DMS 273 (cell line): ENCODE measurements at regions not wholly inside any gene's neighbourhood (a gene's known extent, or its start where the extent isn't known, plus 50 kb on each side); places are given as distances from the start of the nearest gene placed in this dataset.

Experiments used
- DNase-seq: peaks from one replicate; lab custom pipeline; 2025; ENCODE audit not compliant: unreplicated experiment; lab: John Stamatoyannopoulos, UW

DNA sequence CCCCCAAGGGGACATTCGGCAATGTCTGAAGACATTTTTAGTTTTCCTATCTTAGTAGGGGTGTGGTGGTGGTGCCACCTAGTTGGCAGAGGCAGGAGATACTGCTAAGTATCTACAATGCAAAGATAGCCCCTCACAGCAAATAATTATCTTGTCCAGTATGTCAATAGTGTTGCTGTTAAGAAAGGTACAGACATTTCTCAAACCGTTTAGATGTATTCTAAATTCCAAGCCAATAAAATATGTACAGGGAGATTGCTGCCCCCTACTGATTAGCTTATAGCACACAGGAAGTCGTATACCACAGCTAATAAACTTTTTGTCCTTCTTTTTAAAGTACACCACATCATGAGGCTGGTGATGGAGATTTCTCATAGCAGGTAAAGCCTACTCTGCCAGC is 260.5 kb downstream of the TMA16 start:
- peak; percentile 22 for DNase-seq

- DNase-seq: no peak
These were observed 262.7 kb downstream of the TMA16 start for GRCh38 chr4:163757219-163757618.

DNA sequence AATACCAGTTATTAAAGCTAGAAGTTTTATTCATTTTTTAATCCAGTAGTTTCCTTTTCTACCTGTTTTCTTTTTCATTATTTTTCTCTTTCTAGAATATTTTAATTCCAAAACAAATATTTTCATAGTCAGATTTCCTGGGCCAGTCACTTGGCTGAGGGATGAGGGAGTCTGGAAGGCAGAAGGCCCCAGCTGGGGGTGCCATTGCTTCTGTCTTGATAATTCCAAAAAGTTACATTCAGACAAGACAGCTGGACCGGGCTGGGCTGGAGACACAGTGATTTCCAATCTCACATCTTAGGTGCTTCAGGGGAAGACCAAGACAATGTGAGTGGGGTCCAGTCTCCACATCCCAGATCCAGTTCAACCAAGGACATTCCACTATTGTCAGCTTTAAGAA is 263.5 kb downstream of the TMA16 start:
- peak; percentile 17 for DNase-seq

DNA sequence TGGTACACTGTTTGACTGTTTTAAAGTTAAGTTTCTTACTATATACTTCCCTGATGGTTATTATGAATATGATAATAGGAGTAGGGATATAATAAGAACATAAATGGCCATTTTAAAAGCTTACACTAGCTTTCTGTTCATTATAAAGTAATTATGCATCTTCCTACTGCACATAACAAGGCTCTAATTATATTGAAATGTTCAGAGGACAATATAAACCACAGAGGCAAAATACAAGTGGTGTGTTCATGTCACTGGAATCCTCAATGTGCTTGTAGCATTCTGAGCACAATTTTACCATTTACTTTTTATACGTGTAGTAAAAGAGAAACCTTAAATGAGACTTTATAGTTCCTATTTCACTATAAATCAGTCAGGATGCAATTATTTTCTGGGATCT is 268.3 kb downstream of the TMA16 start:
- DNase-seq: no peak

DNA sequence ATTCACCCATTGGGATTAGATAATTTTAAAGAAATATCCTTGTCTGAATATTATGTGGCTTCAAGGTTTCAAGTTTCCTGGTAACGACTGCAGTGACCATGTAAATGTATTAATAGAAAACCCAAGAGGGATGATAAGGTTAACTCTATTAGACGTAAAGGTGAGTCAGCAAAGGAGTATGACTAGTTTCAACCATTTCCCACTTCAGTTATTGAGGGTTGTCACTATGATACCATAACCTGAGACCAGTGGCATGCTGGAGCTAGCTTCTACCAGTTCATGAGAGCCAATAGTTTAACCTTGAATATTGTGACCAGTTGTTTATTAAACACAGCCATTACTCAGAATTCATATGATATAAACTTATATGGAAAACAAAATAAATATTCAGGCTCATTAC is 270.1 kb downstream of the TMA16 start:
- no peak for DNase-seq

DNA sequence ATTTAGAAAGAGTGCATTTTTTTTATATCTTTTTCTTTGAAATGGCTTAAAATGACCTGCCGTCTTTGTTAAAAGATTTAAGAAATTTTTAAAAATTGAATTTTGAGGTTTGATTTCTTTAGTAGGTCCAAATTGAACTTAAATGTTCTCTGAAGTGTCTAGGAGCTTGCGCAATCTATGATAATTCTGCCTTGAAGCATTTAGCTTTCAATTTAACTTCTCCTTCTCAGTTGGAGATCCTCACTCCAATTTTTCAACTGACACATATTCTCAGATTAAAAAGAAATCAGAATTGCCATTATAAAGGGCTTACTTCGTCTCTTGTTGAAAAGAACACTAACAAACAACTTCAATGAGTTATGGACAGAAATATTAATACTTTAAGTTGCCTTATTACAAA is 273.5 kb downstream of the TMA16 start:
- DNase-seq: no peak

DNA sequence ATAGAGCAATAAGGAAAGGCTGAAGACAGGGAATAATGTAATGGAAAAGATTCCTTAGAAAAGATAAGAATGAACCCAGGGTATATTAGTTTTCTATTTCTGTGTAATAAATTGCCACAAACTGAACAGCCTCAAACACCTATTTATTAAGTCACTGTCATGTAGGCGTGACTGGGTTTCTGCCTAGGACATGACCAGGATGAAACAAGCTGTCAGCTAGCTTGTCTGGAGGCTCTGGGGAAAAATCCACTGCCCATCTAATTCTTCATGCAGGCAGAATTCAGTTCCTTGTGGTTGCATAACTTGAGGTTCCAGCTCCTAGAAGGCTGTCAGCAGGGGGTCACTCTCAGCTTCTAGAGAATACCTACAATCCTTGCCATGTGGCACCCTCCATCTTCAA is 277.7 kb downstream of the TMA16 start:
- no peak for DNase-seq

- DNase-seq: no peak
These were observed 279.4 kb downstream of the TMA16 start for GRCh38 chr4:163773940-163774339.

DNA sequence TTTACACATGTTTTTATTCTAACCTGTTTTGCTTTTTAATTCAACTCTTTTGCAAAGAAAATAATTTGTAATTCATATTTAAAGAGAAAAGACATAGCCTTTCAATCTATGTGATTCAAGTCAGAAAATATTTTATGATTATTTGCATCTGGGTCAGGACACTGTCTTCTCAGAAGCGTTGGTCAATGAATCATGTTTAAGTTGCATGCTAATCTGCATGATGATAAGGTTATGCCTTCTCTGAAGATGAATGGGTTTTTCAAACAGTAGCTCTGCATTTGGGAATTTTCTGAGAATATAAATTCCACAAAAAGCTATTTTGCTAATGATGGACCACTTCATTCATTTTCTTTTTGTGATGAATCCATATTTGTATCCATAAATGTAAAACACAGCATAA is 282.5 kb downstream of the TMA16 start:
- no peak for DNase-seq

GRCh38 chr4:163781726-163782125 is 287.2 kb downstream of the TMA16 start:
- no peak for DNase-seq

DNA sequence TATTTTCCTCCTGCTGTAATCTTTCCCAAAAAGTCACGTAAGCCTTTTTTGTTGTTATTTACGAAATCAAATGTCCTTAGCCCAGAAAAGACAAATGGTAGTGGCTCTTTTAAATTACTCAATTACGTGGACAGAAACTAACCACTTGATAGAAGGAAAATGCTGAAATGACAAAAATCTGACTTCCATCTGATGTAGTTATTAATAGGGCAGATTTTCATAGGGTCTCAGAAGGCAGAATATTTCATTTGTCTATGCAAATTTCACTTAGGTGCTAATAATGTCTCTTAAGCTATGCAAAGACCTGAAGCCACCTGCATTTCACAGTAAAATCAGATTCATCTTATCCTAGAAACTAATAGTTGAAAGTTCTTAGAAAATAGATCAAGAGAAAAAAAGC is 295.7 kb downstream of the TMA16 start:
- DNase-seq: no peak

- DNase-seq: no peak
These were observed 301.4 kb downstream of the TMA16 start for GRCh38 chr4:163795885-163796284.

DNA sequence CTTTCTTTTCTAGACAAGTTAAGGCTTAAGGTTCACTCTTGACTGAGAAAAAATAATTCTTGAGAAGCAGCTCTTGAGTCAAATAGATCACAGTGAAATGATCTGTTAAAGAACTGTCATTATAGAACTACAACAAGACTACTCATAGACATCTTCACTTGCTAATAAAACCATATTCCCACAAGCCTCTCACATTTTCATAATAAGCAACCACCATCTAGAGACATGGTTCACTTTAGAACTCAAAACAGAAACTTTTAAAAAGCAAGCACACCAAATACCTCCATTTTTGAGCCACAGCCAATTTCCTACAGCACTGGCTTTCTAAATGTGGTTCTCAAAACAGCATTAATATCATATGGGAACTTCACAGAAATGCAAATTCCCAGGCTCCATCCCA is 309.5 kb downstream of the TMA16 start:
- DNase-seq: no peak

- DNase-seq: no peak
These were observed 312.2 kb downstream of the TMA16 start for GRCh38 chr4:163806653-163807052.

GRCh38 chr4:163808011-163808410 is 313.5 kb downstream of the TMA16 start:
- DNase-seq: no peak

GRCh38 chr4:163810755-163811154 is 316.3 kb downstream of the TMA16 start:
- no peak for DNase-seq

GRCh38 chr4:163815776-163816175 is 321.3 kb downstream of the TMA16 start:
- DNase-seq: no peak

- peak; percentile 0 for DNase-seq
These were observed 322.0 kb downstream of the TMA16 start for GRCh38 chr4:163816494-163816893.

DNA sequence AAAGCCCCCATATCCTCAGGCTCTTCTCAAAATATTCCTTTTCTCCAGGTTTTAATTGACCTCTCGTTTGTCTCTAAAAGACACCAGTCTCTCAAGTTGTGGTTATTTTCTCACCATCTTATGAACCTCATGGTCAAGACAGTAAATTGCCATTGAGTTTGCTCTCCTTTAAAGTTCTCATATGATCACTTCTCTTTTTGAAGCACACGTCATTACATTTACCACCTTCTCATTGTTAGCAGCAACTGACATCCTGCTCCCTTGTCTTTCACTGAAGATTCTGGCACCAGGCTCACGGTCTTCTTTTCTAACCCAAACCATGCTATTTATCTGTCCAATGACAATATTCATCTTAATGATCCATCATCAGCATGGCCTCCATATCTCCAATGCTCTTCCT is 324.2 kb downstream of the TMA16 start:
- DNase-seq: no peak

DNA sequence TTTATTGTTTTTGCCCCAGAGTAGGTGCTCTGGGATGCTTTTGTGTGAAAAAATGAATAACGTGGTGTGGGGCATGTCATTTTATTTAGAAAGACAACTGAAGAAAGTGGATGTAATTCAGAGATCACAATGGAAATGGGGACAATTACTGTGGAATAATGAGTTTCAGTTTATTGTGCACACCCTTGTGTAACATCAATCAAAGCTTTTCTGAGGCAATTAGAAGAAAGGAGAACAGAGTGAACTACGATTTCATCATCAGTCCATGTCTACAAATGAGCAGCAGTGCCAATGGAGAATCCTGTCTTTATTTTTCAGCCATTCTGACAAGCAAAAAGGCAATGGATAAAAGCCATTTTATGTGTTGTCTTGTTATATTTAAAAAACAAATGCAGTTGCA is 339.2 kb downstream of the TMA16 start:
- no peak for DNase-seq

DNA sequence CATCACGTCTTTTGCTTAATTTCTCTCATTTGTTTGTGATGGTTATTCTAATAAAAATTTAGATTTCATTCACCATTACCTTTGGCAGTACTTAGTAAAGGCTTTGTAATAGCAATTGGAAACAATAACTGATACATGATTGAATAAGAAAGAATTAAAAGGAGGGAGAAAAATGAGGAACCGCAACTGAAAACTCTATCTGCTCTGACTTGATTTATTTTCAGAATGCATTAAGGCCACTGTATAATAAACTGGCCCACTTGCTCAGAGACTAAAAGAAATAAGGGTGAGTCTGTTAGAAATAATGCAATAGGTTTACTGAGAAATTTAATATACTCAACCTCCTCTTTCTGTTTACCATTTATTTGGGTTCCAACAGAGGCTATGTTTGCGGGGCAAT is 351.5 kb downstream of the TMA16 start:
- DNase-seq: no peak

DNA sequence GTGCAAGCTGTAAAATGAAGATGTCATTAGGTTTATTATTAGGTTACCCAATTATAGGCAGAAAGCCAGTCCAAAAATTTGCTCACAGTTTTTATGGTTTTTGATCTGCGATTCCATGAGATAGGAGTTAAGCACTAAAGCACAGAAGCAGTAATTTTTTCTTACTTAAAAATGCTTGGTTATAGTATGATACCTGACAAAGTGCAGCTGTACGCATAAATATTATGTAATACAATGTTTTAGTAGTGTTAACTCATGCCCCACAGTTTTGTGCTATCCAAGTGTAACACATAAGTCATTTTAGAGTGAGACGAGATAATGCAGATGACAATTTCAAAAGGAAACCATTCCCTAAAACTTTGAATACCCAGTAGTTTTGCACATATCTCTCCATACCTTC is 357.8 kb downstream of the TMA16 start:
- no peak for DNase-seq

GRCh38 chr4:163857903-163858302 is 363.4 kb downstream of the TMA16 start:
- DNase-seq: no peak

DNA sequence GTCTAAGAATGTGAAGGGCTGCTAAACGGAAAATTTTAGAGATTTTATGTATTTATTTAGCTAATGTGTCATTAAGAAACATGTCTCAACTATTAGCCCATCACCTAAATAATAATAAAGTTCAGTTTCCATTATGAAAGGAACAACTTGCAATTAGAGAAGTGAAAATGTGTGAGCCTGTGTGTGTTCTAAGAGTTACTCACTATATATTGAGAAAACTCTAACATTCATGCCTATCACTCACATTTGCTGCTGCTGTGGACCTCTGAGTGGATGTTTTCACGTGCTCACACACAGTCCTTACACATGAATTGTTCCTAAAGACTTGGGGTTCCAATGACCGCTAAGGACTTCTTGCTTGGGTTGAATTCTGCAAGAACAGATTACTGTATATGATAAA is 364.0 kb downstream of the TMA16 start:
- DNase-seq: no peak
